GM12872 (cell line): ENCODE measurements at regions not wholly inside any gene's neighbourhood (a gene's known extent, or its start where the extent isn't known, plus 50 kb on each side); places are given as distances from the start of the nearest gene placed in this dataset.

ENCODE experiments used
- TF ChIP-seq, protein P1 (sequence below): IDR thresholded peaks from 3 replicates; pipeline ENCODE4 v1.5.1; 2011; ENCODE audit warnings: low read depth, mild to moderate bottlenecking, low read length, moderate library complexity; ENCODE audit not compliant: insufficient read depth

DNA sequence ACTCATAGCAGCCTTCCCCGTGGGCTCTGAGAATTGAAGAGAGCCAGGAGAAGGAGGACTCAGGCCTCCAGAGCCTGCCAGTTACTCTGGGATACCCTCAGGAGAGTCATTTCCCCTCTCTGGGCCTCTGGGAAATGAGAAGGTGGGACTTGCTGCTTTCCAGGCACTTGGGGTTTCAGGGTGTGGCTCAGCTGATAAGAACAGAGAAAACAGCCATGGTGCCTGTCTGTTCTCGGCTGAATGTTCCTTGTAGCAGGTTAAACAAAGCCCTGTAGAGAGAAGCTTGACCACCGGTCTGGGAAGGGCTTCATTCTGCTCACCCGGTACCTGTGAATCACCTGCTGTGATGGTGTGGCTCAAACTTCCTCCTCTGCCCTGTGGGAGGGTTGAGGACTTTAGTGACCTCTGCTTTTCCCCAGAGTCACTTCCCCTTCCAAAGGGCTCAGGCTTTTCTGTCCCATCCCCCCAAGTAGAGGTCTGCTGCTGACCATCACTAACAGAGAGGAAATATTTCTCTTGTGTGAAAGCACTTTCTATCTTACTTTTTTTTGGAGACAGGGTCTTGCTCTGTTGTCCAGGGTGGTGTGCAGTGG lies 212.4 kb upstream of the GALNT17 start:
- TF ChIP-seq, protein P1, sequence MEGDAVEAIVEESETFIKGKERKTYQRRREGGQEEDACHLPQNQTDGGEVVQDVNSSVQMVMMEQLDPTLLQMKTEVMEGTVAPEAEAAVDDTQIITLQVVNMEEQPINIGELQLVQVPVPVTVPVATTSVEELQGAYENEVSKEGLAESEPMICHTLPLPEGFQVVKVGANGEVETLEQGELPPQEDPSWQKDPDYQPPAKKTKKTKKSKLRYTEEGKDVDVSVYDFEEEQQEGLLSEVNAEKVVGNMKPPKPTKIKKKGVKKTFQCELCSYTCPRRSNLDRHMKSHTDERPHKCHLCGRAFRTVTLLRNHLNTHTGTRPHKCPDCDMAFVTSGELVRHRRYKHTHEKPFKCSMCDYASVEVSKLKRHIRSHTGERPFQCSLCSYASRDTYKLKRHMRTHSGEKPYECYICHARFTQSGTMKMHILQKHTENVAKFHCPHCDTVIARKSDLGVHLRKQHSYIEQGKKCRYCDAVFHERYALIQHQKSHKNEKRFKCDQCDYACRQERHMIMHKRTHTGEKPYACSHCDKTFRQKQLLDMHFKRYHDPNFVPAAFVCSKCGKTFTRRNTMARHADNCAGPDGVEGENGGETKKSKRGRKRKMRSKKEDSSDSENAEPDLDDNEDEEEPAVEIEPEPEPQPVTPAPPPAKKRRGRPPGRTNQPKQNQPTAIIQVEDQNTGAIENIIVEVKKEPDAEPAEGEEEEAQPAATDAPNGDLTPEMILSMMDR, result no peak

GRCh38 chr7:70920876-70921275 lies 211.1 kb upstream of the GALNT17 start:
- TF ChIP-seq, protein P1, result no peak

GRCh38 chr7:70923181-70923845 lies 208.6 kb upstream of the GALNT17 start:
- TF ChIP-seq, protein P1, result no peak

DNA sequence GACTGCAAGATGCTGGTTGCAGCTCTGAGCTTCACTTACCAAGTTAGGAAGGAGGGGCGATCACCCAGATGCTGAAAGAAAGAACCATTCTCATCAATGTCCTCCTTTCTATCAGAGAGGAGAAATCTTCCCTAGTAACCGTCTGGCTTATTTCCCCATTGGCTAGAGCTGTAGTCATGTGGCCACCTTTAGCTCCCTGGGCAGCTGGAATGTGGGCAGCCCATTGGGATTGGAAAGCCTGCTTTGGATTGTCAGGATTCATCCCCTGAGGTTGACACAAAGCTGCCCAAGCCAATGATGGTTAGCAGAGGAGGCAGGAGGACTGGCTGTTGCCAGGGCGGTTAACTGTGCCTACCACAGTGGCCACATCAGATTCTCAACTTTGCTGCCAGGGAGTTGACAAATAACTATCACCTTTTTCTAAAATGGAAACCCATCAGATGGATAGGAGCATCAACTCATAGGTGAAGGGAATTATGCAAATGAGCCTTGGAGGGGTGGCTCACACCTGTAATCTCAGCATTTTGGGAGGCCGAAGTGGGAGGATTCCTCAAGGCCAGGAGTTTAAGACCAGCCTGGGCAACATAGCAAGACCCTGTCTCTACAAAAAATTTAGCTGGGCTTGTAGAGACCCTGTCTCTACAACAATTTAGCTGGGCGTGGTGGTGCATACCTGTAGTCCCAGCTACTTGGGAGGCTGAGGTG lies 206.4 kb upstream of the GALNT17 start:
- TF ChIP-seq, protein P1, result no peak

DNA sequence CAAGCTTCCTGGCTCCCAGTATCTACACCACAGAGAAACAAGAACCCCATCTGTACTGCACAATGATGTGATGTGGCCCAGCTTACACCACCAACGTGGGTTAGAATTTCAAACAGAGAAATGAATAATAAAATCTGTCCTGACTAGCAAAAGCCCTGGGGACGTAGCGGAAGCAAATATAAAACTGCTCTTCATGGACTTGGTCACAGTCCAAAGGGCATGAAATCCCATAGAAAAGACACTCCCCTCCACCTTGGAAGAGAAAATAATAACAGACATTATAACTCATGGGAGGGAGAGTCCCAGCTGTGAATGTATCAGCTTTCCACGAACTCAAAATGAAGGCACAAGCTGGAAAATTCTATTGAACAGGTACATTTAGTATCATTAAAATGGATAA lies 205.3 kb upstream of the GALNT17 start:
- TF ChIP-seq, protein P1, result no peak

DNA sequence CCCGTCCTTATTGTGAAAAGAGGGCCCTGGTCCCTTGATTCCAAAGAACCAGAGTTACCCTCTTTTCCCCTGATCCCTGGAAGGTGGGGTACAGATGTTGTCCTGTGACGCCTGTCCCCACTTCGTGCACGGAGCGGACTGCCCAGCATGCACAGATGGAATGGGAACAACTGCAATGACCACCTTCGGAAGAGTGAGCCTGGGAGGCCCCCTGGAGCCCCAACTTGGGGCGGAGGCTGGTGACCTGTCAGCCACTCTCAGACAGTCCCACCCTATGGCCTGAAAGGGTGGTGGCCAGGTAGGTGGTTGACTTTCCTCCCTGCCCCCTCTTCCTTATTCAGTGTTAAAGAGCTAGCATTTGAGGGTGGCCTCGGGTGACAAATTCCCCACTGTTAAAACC lies 196.6 kb upstream of the GALNT17 start:
- TF ChIP-seq, protein P1, result no peak

- TF ChIP-seq, protein P1, result no peak
Measured at GRCh38 chr7:70935854-70936253, 196.1 kb upstream of the GALNT17 start.
